SK-N-SH (cell line): ENCODE measurements at regions not wholly inside any gene's neighbourhood (a gene's known extent, or its start where the extent isn't known, plus 50 kb on each side); places are given as distances from the start of the nearest gene placed in this dataset.

ENCODE experiments used
- CTCF ChIA-PET: fragments of 300-600, 350-600 bp; formaldehyde crosslinking; extraction: SDS; loops from one replicate; lab custom pipeline; 2021; lab: Yijun Ruan, JAX
- POLR2A ChIA-PET: fragments of 350-600 bp; sonication (Branson Sonifier 250); formaldehyde crosslinking; extraction: SDS; loops from one replicate; lab custom pipeline; 2020; ENCODE audit warnings: antibody characterized with exemption, inconsistent platforms; lab: Yijun Ruan, JAX
- DNase-seq: peaks from one replicate; pipeline ENCODE4 v3.0.0; 2012
- H2AFZ ChIP-seq: fragments of 200-600 bp; sonication (generic); 2 replicates; pipeline ENCODE4 v1.8.1; 2016; ENCODE audit warnings: antibody characterized with exemption, mild to moderate bottlenecking, low read depth
- H3F3A ChIP-seq: fragments of 200-600 bp; sonication (generic); replicated peaks from 2 replicates; pipeline ENCODE3; 2016; ENCODE audit warnings: antibody characterized with exemption, mild to moderate bottlenecking; ENCODE audit not compliant: insufficient read depth
- H3K27ac ChIP-seq, 2 experiments: fragments of 200-500 bp in 1 of 2; fragments of 200-600 bp in 1 of 2; sonication (Bioruptor generic) in 1 of 2; sonication (generic), shearing (Covaris generic) in 1 of 2; 2 replicates each; pipeline versions ENCODE4 v1.5.1 to v1.6.1; 2014 to 2016; ENCODE audit warnings: low read depth in 2 of 2, inconsistent platforms in 1 of 2, low read length in 1 of 2, mild to moderate bottlenecking in 1 of 2, mixed read lengths in 1 of 2
- H3K27me3 ChIP-seq: fragments of 200-600 bp; sonication (generic), shearing (Covaris generic); 2 replicates; pipeline ENCODE4 v1.6.1; 2016; ENCODE audit warnings: mixed run types; ENCODE audit not compliant: insufficient read depth
- H3K36me3 ChIP-seq, 2 experiments: fragments of 200-500 bp in 1 of 2; fragments of 200-600 bp in 1 of 2; sonication (Bioruptor generic) in 1 of 2; sonication (generic) in 1 of 2; replicated peaks in 1 of 2; 2 replicates each; pipeline versions ENCODE3 to v1.5.1; 2014 to 2016; ENCODE audit warnings: low read length in 1 of 2, mild to moderate bottlenecking in 1 of 2; ENCODE audit not compliant: insufficient read depth in 2 of 2, control insufficient read depth in 1 of 2
- H3K4me1 ChIP-seq, 2 experiments: fragments of 200-500 bp in 1 of 2; fragments of 200-600 bp in 1 of 2; sonication (Bioruptor generic) in 1 of 2; sonication (generic), shearing (Covaris generic) in 1 of 2; 2 replicates each; pipeline versions ENCODE4 v1.5.1 to v1.6.1; 2014 to 2016; ENCODE audit warnings: low read depth in 1 of 2, low read length in 1 of 2, mixed run types in 1 of 2; ENCODE audit not compliant: insufficient read depth in 2 of 2, control insufficient read depth in 1 of 2
- H3K4me2 ChIP-seq: fragments of 200-600 bp; sonication (generic), shearing (Covaris generic); 2 replicates; pipeline ENCODE4 v1.6.1; 2017; ENCODE audit warnings: mixed run types
- H3K4me3 ChIP-seq, 2 experiments: fragments of 200-500 bp in 1 of 2; fragments of 200-600 bp in 1 of 2; sonication (Bioruptor generic) in 1 of 2; sonication (generic), shearing (Covaris generic) in 1 of 2; 2 replicates each; pipeline versions ENCODE4 v1.5.1 to v1.8.1; 2014 to 2016; ENCODE audit warnings: low read depth in 2 of 2, inconsistent platforms in 1 of 2, low read length in 1 of 2, mild to moderate bottlenecking in 1 of 2, mixed read lengths in 1 of 2, moderate library complexity in 1 of 2
- H3K79me2 ChIP-seq: fragments of 200-600 bp; sonication (generic); 2 replicates; pipeline ENCODE4 v1.8.1; 2017; ENCODE audit warnings: mild to moderate bottlenecking; ENCODE audit not compliant: insufficient read depth
- H3K9ac ChIP-seq: fragments of 200-600 bp; sonication (generic); 2 replicates; pipeline ENCODE4 v1.6.1; 2017; ENCODE audit warnings: mixed run types
- H3K9me2 ChIP-seq: fragments of 200-600 bp; sonication (generic); 2 replicates; pipeline ENCODE4 v1.6.1; 2017; ENCODE audit warnings: mixed run types
- H3K9me3 ChIP-seq: fragments of 200-600 bp; sonication (generic); 2 replicates; pipeline ENCODE4 v1.6.1; 2017; ENCODE audit warnings: mixed run types, mild to moderate bottlenecking, moderate library complexity
- H4K20me1 ChIP-seq: fragments of 200-600 bp; sonication (generic); 2 replicates; pipeline ENCODE4 v1.6.1; 2017; ENCODE audit warnings: mild to moderate bottlenecking, mixed run types; ENCODE audit not compliant: insufficient read depth
- EP300 ChIP-seq, 2 experiments: IDR thresholded peaks; 2 replicates each; pipeline versions ENCODE4 v1.4.0 to v1.6.1; 2012; ENCODE audit warnings: borderline replicate concordance in 1 of 2, low read depth in 1 of 2, low read length in 1 of 2
- FOSL2 ChIP-seq: IDR thresholded peaks from 2 replicates; pipeline ENCODE4 v1.4.0; 2012; ENCODE audit warnings: low read depth, mild to moderate bottlenecking, moderate library complexity, borderline replicate concordance
- FOXM1 ChIP-seq: IDR thresholded peaks from 2 replicates; pipeline ENCODE4 v1.4.0; 2012; ENCODE audit warnings: low read depth, mild to moderate bottlenecking
- JUND ChIP-seq: IDR thresholded peaks from 2 replicates; pipeline ENCODE4 v1.4.0; 2012
- MXI1 ChIP-seq: IDR thresholded peaks from 2 replicates; pipeline ENCODE4 v1.6.1; 2012; ENCODE audit warnings: mild to moderate bottlenecking, low read depth, low read length, improper control_type of control experiment
- NFIC ChIP-seq: IDR thresholded peaks from 2 replicates; pipeline ENCODE4 v1.4.0; 2012; ENCODE audit warnings: borderline replicate concordance
- PBX3 ChIP-seq: IDR thresholded peaks from 2 replicates; pipeline ENCODE4; 2012
- POLR2AphosphoS5 ChIP-seq: IDR thresholded peaks from 2 replicates; pipeline ENCODE4 v1.6.1; 2012; ENCODE audit warnings: low read depth, low read length
- REST ChIP-seq: IDR thresholded peaks from 2 replicates; pipeline ENCODE4 v1.6.1; 2012; ENCODE audit warnings: mild to moderate bottlenecking, low read depth, low read length, moderate library complexity
- SMC3 ChIP-seq: IDR thresholded peaks from 2 replicates; pipeline ENCODE4 v1.6.1; 2012; ENCODE audit warnings: low read depth, low read length, improper control_type of control experiment
- TCF12 ChIP-seq: IDR thresholded peaks from 2 replicates; pipeline ENCODE4 v1.4.0; 2012
- TEAD4 ChIP-seq: IDR thresholded peaks from 2 replicates; pipeline ENCODE4 v1.4.0; 2012; ENCODE audit warnings: mild to moderate bottlenecking, borderline replicate concordance; ENCODE audit not compliant: insufficient read depth
- WGBS: methylation state at CpG from one replicate; pipeline ENCODE4 v1.1.6; 2017; ENCODE audit warnings: low lambda C conversion rate; 5-methylcytosine and 5-hydroxymethylcytosine counted together
- TF ChIP-seq, protein P1 (sequence below): IDR thresholded peaks from 2 replicates; pipeline ENCODE4 v1.4.0; 2012; ENCODE audit warnings: low read depth, borderline replicate concordance

- POLR2A ChIA-PET: no interaction called here
- no peak overlapping the region for H3K4me3 ChIP-seq
- no peaks in the 10 kb centered on the region for H3F3A ChIP-seq
- no peaks in the 10 kb centered on the region for H3K27me3 ChIP-seq
- H3K9ac ChIP-seq: no peak overlapping the region
- CTCF ChIA-PET: no interaction called here
- TF ChIP-seq EP300 (IDR thresholded peaks at IDR 0.05; ENCODE audit: borderline replicate concordance in 1 of 2, low read depth in 1 of 2, low read length in 1 of 2): peak in 1 of 2 experiments; percentile 32; a peak in 1 of 4 replicates
- no peak for TF ChIP-seq REST
- no peak; the same call in 1 of the 2 replicates for TF ChIP-seq PBX3
- TF ChIP-seq MXI1: no peak
- 0 out of 2 replicates have a peak, but pooled peaks have one; percentile 12 for TF ChIP-seq TEAD4
- peak; percentile 58 for TF ChIP-seq JUND
- TF ChIP-seq FOSL2: peak; percentile 66; the same call in 1 of the 2 replicates
- TF ChIP-seq TCF12: peak; percentile 26
- no peak for TF ChIP-seq FOXM1
- TF ChIP-seq NFIC: 0 out of 2 replicates have a peak, but pooled peaks have one; percentile 10
- TF ChIP-seq POLR2AphosphoS5: no peak
- no peak for TF ChIP-seq SMC3
- TF ChIP-seq, protein P1, sequence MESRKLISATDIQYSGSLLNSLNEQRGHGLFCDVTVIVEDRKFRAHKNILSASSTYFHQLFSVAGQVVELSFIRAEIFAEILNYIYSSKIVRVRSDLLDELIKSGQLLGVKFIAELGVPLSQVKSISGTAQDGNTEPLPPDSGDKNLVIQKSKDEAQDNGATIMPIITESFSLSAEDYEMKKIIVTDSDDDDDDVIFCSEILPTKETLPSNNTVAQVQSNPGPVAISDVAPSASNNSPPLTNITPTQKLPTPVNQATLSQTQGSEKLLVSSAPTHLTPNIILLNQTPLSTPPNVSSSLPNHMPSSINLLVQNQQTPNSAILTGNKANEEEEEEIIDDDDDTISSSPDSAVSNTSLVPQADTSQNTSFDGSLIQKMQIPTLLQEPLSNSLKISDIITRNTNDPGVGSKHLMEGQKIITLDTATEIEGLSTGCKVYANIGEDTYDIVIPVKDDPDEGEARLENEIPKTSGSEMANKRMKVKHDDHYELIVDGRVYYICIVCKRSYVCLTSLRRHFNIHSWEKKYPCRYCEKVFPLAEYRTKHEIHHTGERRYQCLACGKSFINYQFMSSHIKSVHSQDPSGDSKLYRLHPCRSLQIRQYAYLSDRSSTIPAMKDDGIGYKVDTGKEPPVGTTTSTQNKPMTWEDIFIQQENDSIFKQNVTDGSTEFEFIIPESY: no peak
- no peaks in the 10 kb centered on the region; a peak in 1 of 4 replicates for H3K4me1 ChIP-seq
- H3K9me3 ChIP-seq: no peaks in the 10 kb centered on the region
- no peak for DNase-seq
- H3K9me2 ChIP-seq: no peaks in the 10 kb centered on the region
- H3K27ac ChIP-seq: peak overlapping the region in 1 of 2 experiments; percentile 28; a peak in 2 of 4 replicates
- H3K4me2 ChIP-seq: no peak overlapping the region
- no peaks in the 10 kb centered on the region for H4K20me1 ChIP-seq
- H3K79me2 ChIP-seq: no peaks in the 10 kb centered on the region
- H3K36me3 ChIP-seq: no peaks in the 10 kb centered on the region
- H2AFZ ChIP-seq: no peak overlapping the region; the same call in 1 of the 2 replicates
- 61% methylated on average over 2 of the region's 2 CpGs for WGBS
These were observed 217.8 kb upstream of the TLE4 start for GRCh38 chr9:79353856-79354520.
